HG02981 (cell line): ENCODE measurements at regions not wholly inside any gene's neighbourhood (a gene's known extent, or its start where the extent isn't known, plus 50 kb on each side); places are given as distances from the start of the nearest gene placed in this dataset.
A peak's percentile ranks its signal among the peaks of the same experiment; 100 is the strongest.
"Not testable (repeated sequence)": the region's sequence is repeated elsewhere in the genome, so short reads cannot be mapped to it uniquely, and the experiment has no call there.

Experiments used
- ATAC-seq: cut with Tn5 transposase; IDR thresholded peaks from one replicate; pipeline ENCODE4 v1.9.1; 2021; ENCODE audit warnings: mild to moderate bottlenecking, moderate library complexity; ENCODE audit not compliant: unreplicated experiment

- no peak for ATAC-seq
These were observed 149.7 kb upstream of the TMEM170B start for GRCh38 chr6:11387707-11388430.

DNA sequence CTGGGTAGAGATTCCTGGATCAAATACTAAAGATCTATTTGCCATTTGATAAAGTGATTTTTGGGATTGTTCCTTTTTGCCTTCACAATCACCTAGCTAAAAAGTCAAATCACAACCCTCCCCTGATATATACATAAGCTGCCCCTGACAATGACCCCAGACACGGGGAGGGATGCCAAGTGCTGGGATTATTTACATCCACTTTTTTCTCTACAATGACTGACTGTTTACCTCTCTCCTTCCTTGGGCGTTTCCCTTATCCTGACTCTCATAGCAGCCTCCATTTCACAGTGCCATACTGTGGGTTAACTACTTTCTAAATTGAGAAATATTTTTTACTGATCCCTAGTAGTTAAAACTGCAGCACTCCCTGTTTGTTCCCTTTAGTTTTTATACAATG, 150.8 kb upstream of the TMEM170B start:
- ATAC-seq, result no peak

DNA sequence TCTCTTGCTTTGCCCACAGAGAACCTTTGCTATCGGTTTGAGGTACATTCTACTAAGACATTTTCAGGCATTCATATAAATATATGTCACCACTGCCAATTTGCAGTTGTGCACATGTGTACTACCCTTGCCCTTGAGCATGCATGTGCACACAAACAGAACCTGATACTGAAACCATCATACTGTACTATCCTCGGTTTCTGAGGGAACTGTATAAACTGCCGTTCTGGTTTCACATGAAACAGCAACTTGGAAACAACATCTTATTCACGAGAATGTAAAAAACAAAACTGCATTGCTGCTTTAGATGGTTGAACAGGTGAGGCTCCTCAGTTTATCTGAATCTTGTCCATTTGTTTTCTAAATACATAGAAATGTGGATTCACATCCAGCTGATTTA, 151.2 kb upstream of the TMEM170B start:
- ATAC-seq, result peak; percentile 73

DNA sequence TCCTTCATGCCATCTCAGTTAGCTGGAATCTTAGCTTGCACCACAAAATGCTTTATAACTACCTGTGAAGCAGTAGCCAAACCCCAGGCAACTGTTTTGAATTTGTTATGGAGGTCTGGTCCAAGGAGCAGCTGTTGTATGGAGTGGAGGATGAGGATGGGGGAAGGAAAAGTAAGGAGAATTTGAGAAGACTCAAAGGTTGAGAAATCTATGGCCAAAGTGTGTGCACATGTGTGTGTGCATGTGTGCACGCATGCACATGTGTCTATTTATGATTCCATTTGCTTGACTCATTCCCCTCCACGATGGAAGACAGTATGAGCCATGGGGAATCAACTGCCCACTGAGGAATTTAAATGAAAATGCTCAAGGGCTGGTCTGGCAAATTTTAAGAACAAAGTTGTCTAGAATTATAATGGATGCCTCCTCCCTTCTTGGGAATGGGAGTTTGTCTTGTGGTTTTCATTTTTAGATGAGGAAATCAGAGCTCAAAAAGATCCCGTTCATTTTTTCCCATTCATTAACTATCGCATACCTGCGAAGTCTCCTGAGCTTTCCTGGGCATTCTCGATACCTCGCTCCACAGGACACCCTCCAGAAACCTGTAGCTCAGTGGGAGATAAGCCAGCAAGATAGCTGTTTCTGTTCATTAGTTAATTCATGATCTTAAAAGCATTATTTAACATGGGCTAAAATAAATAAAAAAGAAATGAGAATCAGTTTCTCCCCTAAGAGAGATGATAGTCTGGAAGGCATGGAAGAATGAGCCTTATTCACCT, 152.3 kb upstream of the NEDD9 start:
- no peak for ATAC-seq

- ATAC-seq, result peak; percentile 76
These were observed 149.5 kb upstream of the NEDD9 start for GRCh38 chr6:11381801-11382513.

GRCh38 chr6:11380969-11381744, 148.7 kb upstream of the NEDD9 start:
- ATAC-seq, result no peak

DNA sequence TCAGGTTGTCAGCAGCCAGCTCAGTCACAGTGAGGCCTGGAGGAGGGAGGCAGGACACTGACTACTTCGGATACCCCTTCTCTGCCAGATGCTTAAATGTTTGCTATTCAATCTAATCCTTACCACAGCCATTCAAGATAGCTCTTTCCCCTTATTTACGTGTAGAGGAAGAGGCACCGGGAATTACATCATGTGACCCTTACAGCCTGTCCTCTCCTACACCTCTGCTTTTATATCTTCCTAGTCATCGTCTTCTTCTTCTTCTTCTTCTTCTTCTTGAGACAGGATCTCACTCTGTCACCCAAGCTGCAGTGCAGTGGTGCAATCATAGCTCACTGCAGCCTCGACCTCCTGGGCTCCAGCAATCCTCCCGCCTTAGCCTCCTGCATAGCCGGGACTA, 148.1 kb upstream of the NEDD9 start:
- ATAC-seq, result no peak

- no peak for ATAC-seq
These were observed 147.3 kb upstream of the NEDD9 start for GRCh38 chr6:11379805-11380204.

- ATAC-seq, result no peak
These were observed 146.2 kb upstream of the NEDD9 start for GRCh38 chr6:11378639-11379038.

DNA sequence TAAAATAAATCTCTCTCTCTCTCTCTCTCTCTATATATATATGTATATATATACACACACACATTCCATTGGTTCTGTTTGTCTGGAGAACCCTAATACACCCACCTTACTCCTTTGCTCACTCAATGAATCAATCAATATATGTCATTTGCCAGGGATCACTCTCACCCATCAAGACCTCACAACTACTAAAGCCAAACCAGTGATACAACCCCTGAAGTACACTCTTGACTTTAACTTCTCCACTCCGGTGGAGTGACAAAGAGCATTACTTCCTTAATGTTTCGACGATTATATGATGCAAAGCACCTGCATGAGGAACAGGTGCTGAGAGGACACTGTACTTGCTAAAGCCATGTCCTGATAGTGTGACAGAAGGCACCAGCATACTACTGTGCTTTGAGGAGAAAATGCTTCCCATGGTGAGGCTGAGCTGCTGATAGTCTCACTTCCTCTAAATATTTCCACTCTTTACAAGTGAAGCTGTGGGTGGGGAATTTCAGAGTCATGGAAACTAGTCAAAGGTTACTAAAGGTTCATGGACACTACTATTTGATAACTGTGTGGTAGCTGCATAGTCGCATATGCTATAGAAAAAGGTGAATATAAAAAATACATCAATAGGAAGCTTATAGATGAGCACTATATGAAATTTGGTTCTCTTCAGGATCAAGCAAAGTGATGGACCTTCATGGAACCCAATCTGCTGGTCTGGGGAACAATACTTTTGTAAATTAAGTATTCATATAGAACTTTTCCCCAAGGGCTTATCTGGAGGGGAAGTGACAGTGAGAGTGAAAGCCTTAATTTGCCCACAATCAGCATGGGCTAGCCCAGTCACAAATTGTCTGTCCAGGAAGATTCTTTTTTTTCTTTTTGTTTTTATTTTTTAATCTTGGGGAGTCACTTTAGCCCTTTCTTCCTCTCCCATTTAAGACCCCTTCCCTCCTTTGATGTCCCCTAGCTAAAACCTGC, 141.9 kb upstream of the NEDD9 start:
- peak; percentile 89 for ATAC-seq

DNA sequence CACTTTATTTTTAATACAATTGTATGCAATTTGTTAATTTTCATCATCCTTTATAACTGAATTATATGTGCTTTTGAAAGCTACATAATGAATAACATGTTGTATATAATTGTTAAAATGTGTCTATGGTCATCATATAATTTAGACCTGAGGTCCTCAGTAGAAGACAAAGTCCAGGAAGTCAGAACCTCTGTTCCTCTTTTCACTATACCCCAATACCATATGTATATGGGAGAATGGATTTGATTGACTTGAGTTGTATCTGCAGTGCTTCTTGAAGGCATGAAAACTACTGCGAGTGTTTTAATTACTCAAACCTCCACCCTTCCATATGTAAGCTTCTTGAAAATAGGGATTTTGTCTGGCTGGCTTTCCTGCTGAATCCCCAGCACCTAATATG, 140.7 kb upstream of the NEDD9 start:
- ATAC-seq, result no peak

- not testable (repeated sequence) for ATAC-seq
These were observed 139.8 kb upstream of the NEDD9 start for GRCh38 chr6:11372186-11372790.

DNA sequence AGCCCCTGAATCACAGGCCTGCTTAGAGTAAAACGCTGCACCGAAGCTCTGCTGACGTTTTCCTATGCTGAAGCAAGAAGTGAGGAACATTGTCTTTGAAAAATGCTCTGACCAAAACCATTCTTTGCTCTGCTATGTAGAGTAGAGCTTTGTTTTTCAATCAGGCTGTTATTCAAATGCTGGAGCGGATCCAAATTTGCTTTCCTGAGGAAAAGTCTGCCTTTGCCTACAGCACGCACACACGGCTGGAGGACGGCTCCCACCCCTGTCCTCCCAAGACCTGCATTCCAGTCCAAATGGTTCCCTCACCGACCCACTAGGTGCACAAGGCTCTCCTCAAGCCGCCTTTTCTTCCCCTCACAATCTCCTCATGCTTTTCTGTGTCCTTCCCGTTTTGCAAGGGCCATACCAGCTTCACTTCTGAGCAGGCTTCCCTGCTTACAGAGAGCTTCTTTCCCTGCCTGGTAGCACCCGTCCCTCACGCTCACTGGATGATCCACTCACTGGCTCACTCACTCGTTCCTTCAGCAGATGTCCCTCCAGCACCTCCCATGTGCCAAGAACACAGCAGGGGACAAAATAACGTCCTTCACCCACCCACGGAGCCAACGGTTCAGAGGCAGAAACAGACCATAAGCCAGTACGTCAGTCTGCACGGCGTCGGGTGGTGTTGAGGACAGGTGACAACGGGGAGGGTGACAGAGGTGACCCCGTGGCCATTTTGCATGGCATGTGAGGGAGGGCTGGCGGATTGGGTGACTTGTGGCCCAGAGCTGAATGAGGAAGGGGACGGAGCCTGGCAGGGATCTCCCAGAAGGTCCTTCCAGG, 137.9 kb upstream of the NEDD9 start:
- no peak for ATAC-seq

DNA sequence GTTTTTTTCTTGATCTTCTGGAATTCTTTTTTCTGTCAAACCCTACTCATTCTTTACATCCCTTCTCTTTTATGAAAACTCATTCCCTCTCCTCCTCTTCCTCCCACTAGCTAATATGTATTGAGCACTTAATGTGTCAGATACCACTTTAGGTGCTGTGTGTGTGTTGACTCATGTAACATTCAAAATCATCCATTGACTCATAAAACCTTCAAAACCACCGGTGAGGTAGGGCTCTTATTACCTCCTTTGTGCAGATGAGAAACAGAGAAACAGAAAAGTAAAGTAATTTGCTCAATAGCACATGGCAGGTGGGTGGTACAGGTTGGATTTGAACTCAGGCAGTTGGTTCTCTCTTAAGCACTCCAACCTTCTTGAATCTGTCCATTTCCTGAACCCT, 136.3 kb upstream of the NEDD9 start:
- peak; percentile 31 for ATAC-seq

- ATAC-seq, result no peak
These were observed 135.8 kb upstream of the NEDD9 start for GRCh38 chr6:11368264-11368663.

GRCh38 chr6:11367638-11368199, 135.3 kb upstream of the NEDD9 start:
- ATAC-seq, result no peak

DNA sequence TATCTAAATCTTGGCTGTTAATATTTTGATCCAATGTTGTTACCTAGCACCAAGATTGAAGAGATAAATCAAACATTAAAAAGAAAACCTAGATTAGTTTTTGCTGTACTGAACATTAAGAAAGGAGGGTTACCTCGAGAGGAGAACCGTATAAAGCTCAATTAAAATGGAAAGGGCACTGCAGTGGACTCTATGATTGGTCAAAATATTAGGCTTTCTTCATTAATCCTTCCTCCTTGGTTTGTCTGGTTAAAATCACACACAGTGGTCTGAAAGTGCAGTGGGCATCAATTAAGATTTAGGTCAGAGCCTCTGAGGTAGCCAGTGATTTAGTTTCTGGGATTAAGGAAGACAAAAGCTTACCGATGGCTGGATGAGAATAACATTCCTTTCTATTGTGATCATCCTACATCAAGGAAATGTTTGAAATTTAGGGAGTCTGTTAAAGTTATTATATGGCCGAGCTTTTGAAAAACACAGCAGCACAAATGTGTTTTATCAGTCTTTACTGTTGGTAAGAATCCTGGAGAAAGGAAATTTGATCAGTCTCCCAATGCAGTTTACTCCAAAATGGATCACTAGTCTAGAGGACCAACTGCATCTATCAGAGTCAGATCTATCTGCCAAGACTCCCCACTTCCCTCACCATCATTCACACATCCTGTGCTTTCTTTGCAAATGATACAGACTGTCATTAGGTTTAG, 134.6 kb upstream of the NEDD9 start:
- ATAC-seq, result no peak
